ENCODE measurements at regions not wholly inside any gene's neighbourhood (a gene's known extent, or its start where the extent isn't known, plus 50 kb on each side); places are given as distances from the start of the nearest gene placed in this dataset.

DNA sequence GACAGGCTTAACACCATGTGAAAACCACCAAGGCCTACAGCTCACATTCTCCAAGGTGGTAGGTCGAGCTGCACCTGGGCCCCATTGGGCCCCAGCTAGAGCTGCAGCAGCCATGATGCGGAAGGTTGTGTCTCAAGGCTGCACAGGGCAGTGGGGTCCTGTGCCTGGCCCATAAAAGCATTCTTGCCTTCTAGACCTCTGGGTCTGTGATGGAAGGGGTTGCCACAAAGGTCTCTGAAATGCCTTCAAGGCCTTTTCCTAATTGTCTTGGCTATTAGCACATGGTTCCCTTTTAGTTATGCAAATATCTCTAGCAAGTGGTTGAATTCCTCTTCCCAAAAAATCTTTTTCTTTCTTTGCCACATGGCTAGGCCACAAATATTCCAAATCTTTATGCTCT, 52.5 kb upstream of the C11orf58 start:
- no peaks in the 10 kb centered on the region for H3K36me3 ChIP-seq (ENCODE audit: control insufficient read depth, insufficient read depth, low read length)
- WGBS (ENCODE audit: extremely low coverage, insufficient coverage, low lambda C conversion rate), result no CpG with 5 or more reads among the region's 2 CpGs

DNA sequence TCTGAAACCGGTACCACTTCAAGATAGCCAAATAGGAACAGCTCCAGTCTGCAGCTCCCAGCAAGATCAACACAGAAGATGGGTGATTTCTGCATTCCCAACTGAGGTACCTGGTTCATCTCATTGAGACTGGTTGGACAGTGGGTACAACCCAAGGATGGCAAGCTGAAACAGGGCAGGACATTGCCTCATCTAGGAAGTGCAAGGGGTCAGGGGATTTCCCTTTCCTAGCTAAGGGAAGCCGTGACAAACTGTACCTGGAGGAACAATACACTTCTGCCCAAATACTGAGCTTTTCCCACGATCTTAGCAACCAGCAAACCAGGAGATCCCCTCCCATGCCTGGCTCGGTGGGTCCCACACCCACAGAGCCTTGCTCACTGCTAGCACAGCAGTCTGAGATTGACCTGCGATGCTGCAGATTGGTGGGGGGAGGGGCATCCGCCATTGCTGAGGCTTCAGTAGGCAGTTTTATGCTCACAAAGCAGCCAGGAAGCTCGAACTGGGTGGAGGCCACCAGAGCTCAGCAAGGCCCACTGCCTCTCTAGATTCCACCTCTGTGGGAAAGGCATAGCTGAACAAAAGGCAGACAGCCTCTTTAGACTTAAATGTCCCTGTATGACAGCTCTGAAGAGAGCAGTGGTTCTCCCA, 59.9 kb upstream of the C11orf58 start:
- Histone ChIP-seq H3K18ac (ENCODE audit: low read length) (no peak overlapping the region), H3K4me3 (ENCODE audit: low read length) (no peak overlapping the region), H2BK5ac (ENCODE audit: low read length) (no peak overlapping the region), H3K79me2 (ENCODE audit: control insufficient read depth, insufficient read depth, low read length) (no peaks in the 10 kb centered on the region), H4K8ac (ENCODE audit: low read depth, low read length) (no peak overlapping the region), H3K79me1 (ENCODE audit: low read length) (no peaks in the 10 kb centered on the region), H2BK15ac (replicated peaks; ENCODE audit: low read depth) (no peak overlapping the region), H3K4ac (ENCODE audit: low read depth, low read length) (no peak overlapping the region), H2AK5ac (ENCODE audit: low read length) (no peak overlapping the region), H3K9ac (ENCODE audit: low read length) (no peak overlapping the region), H3K56ac (ENCODE audit: low read length) (no peak overlapping the region), H2BK120ac (ENCODE audit: low read depth, low read length) (no peak overlapping the region), H3K36me3 (ENCODE audit: control insufficient read depth, insufficient read depth, low read length) (no peaks in the 10 kb centered on the region), H3K27ac (ENCODE audit: low read depth, low read length) (no peak overlapping the region), H3K23ac (ENCODE audit: low read length) (no peak overlapping the region), H3K4me2 (ENCODE audit: low read length) (no peak overlapping the region), H4K5ac (ENCODE audit: low read length) (no peak overlapping the region), H3K27me3 (ENCODE audit: insufficient read depth, low read length, poor library complexity) (no peaks in the 10 kb centered on the region), H3K4me1 (ENCODE audit: control insufficient read depth, low read depth, low read length) (no peaks in the 10 kb centered on the region)
- no CpG with 5 or more reads among the region's 7 CpGs for WGBS (ENCODE audit: extremely low coverage, insufficient coverage, low lambda C conversion rate)
- DNase-seq, result no peak

More for the DNA sequence above, 52.5 kb upstream of the C11orf58 start:
- Histone ChIP-seq H4K5ac (ENCODE audit: low read length) (no peak overlapping the region), H3K4ac (ENCODE audit: low read depth, low read length) (no peak overlapping the region), H3K4me1 (ENCODE audit: control insufficient read depth, low read depth, low read length) (no peaks in the 10 kb centered on the region), H3K4me2 (ENCODE audit: low read length) (no peak overlapping the region), H2BK5ac (ENCODE audit: low read length) (no peak overlapping the region), H3K18ac (ENCODE audit: low read length) (no peak overlapping the region), H2AK5ac (ENCODE audit: low read length) (no peak overlapping the region), H4K8ac (ENCODE audit: low read depth, low read length) (no peak overlapping the region), H3K23ac (ENCODE audit: low read length) (no peak overlapping the region), H2BK120ac (ENCODE audit: low read depth, low read length) (no peak overlapping the region), H3K9ac (ENCODE audit: low read length) (no peak overlapping the region), H3K79me2 (ENCODE audit: control insufficient read depth, insufficient read depth, low read length) (no peaks in the 10 kb centered on the region), H3K56ac (ENCODE audit: low read length) (no peak overlapping the region), H3K79me1 (ENCODE audit: low read length) (no peaks in the 10 kb centered on the region), H3K4me3 (ENCODE audit: low read length) (no peak overlapping the region), H3K27ac (ENCODE audit: low read depth, low read length) (no peak overlapping the region), H2BK15ac (replicated peaks; ENCODE audit: low read depth) (no peak overlapping the region), H3K27me3 (ENCODE audit: insufficient read depth, low read length, poor library complexity) (no peaks in the 10 kb centered on the region)
- peak; percentile 18 for DNase-seq

DNA sequence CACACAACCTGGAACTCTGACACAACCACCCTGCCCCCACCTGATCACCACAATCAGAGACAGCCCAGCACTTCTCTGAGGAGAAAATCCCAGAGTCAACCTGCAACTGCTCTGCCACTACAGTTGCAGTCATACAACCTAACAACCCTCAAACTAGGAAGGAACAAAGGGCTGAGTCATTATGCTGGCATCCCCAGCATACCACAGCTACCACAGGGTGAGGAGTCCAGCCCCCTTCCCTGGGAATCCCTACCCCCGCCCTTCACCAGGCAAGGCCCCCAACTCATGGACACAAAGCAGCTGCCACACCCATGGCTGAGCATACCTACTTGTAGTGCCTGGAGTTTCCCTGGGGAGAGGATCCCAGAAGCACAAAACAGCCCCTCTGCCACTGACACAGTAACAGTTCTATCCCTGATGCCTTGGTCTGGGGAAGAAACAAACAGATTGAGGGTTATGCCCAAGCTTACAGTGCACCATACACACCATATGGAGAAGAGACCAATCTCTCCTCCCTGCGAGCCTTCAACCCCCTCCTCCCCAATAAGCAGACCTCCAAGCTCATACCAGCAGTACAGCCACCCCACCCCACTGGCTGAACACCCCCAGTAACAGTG, 68.5 kb upstream of the C11orf58 start:
- H3K27ac ChIP-seq (ENCODE audit: low read depth, low read length), result no peak overlapping the region
- no peak overlapping the region for H3K9ac ChIP-seq (ENCODE audit: low read length)
- H2BK15ac ChIP-seq (replicated peaks; ENCODE audit: low read depth), result no peak overlapping the region
- H3K23ac ChIP-seq (ENCODE audit: low read length), result no peak overlapping the region
- H3K36me3 ChIP-seq (ENCODE audit: control insufficient read depth, insufficient read depth, low read length), result no peaks in the 10 kb centered on the region
- H3K4me3 ChIP-seq (ENCODE audit: low read length), result no peak overlapping the region
- peaks cover 6% of the 10 kb centered on the region for H3K4me1 ChIP-seq (ENCODE audit: control insufficient read depth, low read depth, low read length)
- H3K18ac ChIP-seq (ENCODE audit: low read length), result no peak overlapping the region
- H3K27me3 ChIP-seq (ENCODE audit: insufficient read depth, low read length, poor library complexity), result no peaks in the 10 kb centered on the region
- H4K5ac ChIP-seq (ENCODE audit: low read length), result no peak overlapping the region
- peak overlapping the region; percentile 67 for H3K56ac ChIP-seq (ENCODE audit: low read length)
- H4K8ac ChIP-seq (ENCODE audit: low read depth, low read length), result no peak overlapping the region
- H3K79me1 ChIP-seq (ENCODE audit: low read length), result no peaks in the 10 kb centered on the region
- DNase-seq, result peak; percentile 96
- no peak overlapping the region for H3K4me2 ChIP-seq (ENCODE audit: low read length)
- no CpG with 5 or more reads among the region's 2 CpGs for WGBS (ENCODE audit: extremely low coverage, insufficient coverage, low lambda C conversion rate)
- H2BK120ac ChIP-seq (ENCODE audit: low read depth, low read length), result no peak overlapping the region
- H3K4ac ChIP-seq (ENCODE audit: low read depth, low read length), result no peak overlapping the region
- no peaks in the 10 kb centered on the region for H3K79me2 ChIP-seq (ENCODE audit: control insufficient read depth, insufficient read depth, low read length)
- H2BK5ac ChIP-seq (ENCODE audit: low read length), result no peak overlapping the region
- no peak overlapping the region for H2AK5ac ChIP-seq (ENCODE audit: low read length)

DNA sequence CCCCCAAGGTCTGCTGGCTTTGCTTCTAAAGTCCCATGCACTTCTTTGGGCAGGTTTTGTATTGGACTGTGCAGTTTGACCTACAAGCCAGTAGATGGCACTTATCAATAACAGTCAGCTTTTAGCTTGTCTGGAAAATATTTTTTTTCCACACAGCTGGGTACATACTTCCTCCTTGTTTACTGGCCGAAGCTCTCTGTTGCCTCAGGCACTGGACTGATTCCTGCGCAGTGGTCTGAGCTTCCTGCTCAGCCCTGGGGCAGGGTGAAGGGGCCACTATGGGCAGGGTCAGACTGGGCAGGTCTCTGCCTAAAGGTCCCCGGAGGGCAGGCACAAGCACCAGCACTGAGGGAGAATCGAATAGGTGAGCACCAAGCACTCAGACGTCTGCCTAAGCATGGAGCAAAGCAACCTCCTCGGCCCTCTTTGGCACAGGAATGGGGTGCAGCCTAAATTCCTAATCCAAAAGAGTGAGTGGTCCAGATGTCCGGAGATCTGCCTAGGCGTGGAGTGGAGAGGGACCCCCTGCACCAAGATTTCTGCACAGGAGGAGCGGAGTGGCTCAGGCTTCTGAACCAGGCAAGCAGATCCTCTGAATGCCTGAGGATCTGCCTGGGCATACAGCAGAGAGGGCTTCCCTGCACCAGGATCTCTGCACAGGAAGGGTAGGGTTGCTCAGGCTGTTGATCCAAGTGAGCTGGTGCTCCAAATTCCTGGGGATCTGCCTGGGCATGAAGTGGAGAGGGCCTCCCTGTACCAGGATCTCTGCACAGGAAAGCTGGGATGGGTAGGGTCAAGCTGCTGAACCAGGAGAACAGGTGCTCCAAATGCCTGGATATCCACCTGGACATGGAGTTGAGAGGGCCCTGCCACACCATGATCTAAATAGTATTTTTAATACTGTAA, 105.9 kb upstream of the C11orf58 start:
- Histone ChIP-seq H3K79me2 (ENCODE audit: control insufficient read depth, insufficient read depth, low read length) (no peaks in the 10 kb centered on the region), H3K9ac (ENCODE audit: low read length) (no peak overlapping the region), H4K8ac (ENCODE audit: low read depth, low read length) (no peak overlapping the region), H3K18ac (ENCODE audit: low read length) (no peak overlapping the region), H3K27me3 (ENCODE audit: insufficient read depth, low read length, poor library complexity) (no peaks in the 10 kb centered on the region), H3K27ac (ENCODE audit: low read depth, low read length) (no peak overlapping the region), H3K4me2 (ENCODE audit: low read length) (no peak overlapping the region), H3K23ac (ENCODE audit: low read length) (no peak overlapping the region), H3K56ac (ENCODE audit: low read length) (no peak overlapping the region), H2BK15ac (replicated peaks; ENCODE audit: low read depth) (no peak overlapping the region), H4K5ac (ENCODE audit: low read length) (no peak overlapping the region), H2BK5ac (ENCODE audit: low read length) (no peak overlapping the region), H2AK5ac (ENCODE audit: low read length) (no peak overlapping the region), H3K79me1 (ENCODE audit: low read length) (no peaks in the 10 kb centered on the region), H3K4me1 (ENCODE audit: control insufficient read depth, low read depth, low read length) (no peaks in the 10 kb centered on the region), H2BK120ac (ENCODE audit: low read depth, low read length) (no peak overlapping the region), H3K36me3 (ENCODE audit: control insufficient read depth, insufficient read depth, low read length) (no peaks in the 10 kb centered on the region), H3K4me3 (ENCODE audit: low read length) (no peak overlapping the region), H3K4ac (ENCODE audit: low read depth, low read length) (no peak overlapping the region)
- DNase-seq, result peak; percentile 53
- WGBS (ENCODE audit: extremely low coverage, insufficient coverage, low lambda C conversion rate), result no CpG with 5 or more reads among the region's 9 CpGs

DNA sequence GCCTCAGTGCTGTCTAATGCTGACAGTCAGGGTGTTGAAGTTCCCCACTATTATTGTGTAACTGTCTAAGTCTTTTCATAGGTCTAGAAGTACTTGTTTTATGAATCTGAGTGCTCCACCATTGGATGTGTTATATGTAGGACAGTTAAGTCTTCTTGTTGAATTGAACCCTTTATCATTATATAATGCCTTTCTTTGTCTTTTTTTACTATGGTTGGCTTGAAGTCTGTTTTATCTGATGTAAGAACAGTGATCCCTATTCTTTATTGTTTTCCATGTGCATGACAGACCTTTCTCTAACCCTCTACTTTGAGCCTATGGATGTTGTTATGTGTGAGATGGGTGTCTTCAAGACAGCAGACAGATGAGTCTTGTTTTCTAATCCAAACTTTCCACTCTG, 107.8 kb upstream of the C11orf58 start:
- no peak overlapping the region for H2BK120ac ChIP-seq (ENCODE audit: low read depth, low read length)
- H3K9ac ChIP-seq (ENCODE audit: low read length), result no peak overlapping the region
- no peak overlapping the region for H3K4me2 ChIP-seq (ENCODE audit: low read length)
- no peak overlapping the region for H3K4me3 ChIP-seq (ENCODE audit: low read length)
- H4K8ac ChIP-seq (ENCODE audit: low read depth, low read length), result no peak overlapping the region
- H3K27me3 ChIP-seq (ENCODE audit: insufficient read depth, low read length, poor library complexity), result no peaks in the 10 kb centered on the region
- no peak overlapping the region for H3K4ac ChIP-seq (ENCODE audit: low read depth, low read length)
- no peak overlapping the region for H3K27ac ChIP-seq (ENCODE audit: low read depth, low read length)
- no peak overlapping the region for H3K23ac ChIP-seq (ENCODE audit: low read length)
- H3K79me1 ChIP-seq (ENCODE audit: low read length), result no peaks in the 10 kb centered on the region
- no peak for DNase-seq
- no peak overlapping the region for H3K18ac ChIP-seq (ENCODE audit: low read length)
- no peaks in the 10 kb centered on the region for H3K36me3 ChIP-seq (ENCODE audit: control insufficient read depth, insufficient read depth, low read length)
- H2AK5ac ChIP-seq (ENCODE audit: low read length), result no peak overlapping the region
- no peak overlapping the region for H3K56ac ChIP-seq (ENCODE audit: low read length)
- H3K4me1 ChIP-seq (ENCODE audit: control insufficient read depth, low read depth, low read length), result no peaks in the 10 kb centered on the region
- H2BK5ac ChIP-seq (ENCODE audit: low read length), result no peak overlapping the region
- H4K5ac ChIP-seq (ENCODE audit: low read length), result no peak overlapping the region
- H2BK15ac ChIP-seq (replicated peaks; ENCODE audit: low read depth), result no peak overlapping the region
- H3K79me2 ChIP-seq (ENCODE audit: control insufficient read depth, insufficient read depth, low read length), result no peaks in the 10 kb centered on the region
